NCI-H345 treated with DMSO at 0.1 percent for 48 hours (cell line): ENCODE measurements at regions not wholly inside any gene's neighbourhood (a gene's known extent, or its start where the extent isn't known, plus 50 kb on each side); places are given as distances from the start of the nearest gene placed in this dataset.

Experiments used
- DNase-seq: peaks from one replicate; lab custom pipeline; 2025; ENCODE audit not compliant: unreplicated experiment; lab: John Stamatoyannopoulos, UW

DNA sequence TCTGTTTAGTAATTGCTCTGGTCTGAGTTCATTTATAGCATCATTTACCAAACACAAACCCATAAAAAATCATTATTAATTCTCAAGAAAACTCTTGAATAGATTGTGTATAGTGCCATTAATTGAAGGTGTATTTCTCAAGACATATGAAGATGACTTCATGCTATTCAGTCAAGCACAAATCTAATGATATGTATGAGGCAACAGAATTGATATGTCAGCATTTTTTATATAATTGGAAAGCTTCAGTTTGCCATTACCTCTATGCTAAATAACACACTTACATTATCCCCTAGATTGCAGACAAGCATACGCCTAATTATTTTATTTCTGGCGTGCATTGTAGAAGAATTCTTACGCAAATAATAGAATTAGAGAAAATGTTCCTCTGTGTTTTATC lies 461.8 kb downstream of the PDHA2 start:
- no peak for DNase-seq

DNA sequence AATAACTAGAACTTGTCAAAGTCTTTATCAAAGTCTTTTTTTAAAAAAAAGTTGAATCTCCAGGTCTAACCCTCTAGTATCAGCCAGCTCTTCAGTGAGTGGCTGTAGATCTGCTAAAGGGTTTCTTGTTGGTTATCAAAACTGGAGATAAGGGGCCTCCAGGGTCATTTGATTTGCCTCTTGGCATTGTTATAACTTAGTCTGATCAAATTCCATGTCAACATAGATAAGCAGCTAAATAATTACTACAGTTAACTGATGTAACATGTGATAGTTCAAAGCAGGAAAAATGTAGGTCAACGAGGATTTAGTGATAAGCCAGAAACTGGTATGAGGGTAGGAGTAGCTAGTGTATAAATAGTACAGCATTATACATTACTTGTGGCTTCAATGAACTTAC lies 465.1 kb downstream of the PDHA2 start:
- DNase-seq = no peak

DNA sequence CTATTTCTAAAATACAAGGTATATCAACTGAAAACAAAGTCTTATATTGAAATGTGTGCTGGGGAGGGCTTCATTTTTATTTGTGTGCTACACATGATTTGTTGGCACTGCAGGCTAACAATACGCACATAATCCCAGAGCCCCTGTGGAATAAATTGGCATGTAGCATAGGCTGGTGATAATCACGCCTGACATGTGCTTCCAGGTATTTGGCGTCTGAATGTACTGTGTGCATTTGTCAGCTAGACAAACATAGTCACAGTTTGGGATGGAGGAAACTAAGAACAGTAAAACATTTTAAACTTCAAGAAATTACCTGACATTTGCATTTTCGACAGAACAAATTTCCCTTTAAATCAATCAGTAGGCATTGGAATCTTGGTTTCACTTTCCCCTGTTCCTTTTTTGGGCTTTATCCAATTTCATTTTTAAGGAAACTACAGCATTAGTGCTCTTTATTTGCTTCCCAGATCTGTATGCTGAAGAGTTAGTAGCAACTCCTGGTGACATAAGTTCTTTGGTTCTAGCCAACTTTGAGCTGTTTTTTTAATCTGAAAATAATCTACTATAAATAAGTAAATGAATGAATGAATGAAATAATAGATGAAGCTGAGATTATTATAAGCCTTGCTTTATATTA lies 472.3 kb downstream of the PDHA2 start:
- no peak for DNase-seq

DNA sequence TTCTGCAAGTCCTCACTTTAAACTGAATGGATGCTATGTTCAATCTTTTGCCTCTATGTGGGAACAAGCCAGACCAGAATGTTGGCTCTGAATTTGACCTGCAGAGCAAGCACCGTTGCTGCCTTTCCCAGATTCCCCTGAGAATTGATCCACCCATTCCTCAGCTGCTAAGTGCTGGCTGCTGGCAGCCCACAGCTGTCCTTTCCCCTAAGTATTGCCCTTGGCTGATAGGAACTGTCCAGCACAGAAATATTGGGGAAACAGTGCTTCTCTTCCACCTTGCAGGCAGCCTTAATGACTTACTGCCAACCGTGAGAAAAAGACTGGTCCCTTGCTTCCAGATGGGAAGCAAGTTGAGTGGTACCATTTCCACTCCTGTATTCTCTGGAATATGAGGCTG lies 475.9 kb downstream of the PDHA2 start:
- no peak for DNase-seq

DNA sequence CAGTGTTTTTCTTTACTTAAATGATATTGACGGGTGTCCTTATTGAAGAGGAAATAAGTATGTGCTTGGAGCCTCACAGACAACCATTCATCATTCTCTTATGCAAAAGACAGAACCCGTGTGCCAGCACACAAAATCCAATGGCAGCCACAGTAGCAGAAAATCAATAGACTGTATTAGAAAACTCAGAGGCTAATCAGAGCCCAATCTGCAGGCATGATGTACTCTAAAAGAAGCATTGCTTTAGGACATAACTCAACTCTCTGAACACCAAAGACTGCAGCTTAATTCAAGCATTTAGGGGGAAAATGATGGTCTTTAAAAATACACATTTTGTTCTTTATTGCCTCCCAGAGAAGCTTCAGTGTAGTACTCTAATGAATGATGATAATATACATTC lies 476.9 kb downstream of the PDHA2 start:
- no peak for DNase-seq

DNA sequence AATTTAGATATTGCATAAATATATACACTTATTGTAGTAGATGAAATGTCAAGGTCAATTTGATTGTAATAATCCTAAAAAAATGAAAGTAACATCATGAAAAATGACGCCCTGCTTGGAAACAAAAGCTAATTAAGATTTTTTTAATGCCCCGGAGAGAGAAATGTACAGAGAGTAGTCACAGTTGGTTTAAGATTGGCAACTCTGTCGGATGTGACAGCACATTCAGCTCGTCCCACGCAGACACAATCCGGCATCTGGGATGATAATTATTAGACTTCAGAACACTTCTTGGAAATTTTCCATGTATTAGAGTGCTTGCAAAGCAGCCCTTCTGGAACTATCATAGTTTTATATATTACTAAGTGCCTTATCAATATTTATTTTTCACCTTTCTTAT lies 478.0 kb downstream of the PDHA2 start:
- DNase-seq = no peak

DNA sequence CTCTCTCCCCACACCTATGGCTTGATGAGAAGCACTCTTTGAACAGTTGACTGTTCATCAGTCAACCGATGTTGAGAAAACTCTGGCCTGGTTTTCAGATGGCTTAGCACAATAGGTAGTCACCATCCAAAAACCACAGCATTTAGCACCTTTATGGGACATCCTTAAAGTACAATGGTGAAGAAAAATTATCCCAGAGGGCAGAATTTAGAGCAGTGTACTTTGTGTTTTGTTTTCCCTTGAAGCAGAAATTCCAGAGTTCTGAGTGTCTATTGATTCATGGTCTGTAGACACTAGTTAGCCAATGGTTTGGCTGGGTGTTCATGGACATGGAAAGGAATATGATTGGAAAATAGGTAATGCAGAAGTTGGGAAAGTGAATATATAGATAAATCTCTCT lies 487.0 kb downstream of the PDHA2 start:
- DNase-seq = no peak

DNA sequence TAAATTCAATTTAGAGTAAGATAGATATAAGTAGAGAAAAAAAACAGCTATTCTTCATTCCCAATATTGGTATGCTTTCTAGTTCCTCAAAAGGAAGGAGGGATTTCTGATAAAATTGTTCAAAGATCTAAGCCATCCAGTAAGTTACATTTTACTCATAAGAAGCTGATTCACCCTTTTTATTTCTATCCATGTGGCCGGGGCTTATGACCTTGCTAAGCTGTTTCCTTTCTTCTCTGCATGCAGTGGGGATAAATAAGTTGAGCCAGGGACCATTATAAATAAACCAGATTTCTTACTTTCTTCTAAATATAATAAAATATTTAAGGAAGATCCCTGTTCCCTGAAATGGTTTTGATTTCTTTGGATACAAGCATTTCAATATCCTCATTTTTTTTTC lies 502.3 kb downstream of the PDHA2 start:
- DNase-seq = no peak

DNA sequence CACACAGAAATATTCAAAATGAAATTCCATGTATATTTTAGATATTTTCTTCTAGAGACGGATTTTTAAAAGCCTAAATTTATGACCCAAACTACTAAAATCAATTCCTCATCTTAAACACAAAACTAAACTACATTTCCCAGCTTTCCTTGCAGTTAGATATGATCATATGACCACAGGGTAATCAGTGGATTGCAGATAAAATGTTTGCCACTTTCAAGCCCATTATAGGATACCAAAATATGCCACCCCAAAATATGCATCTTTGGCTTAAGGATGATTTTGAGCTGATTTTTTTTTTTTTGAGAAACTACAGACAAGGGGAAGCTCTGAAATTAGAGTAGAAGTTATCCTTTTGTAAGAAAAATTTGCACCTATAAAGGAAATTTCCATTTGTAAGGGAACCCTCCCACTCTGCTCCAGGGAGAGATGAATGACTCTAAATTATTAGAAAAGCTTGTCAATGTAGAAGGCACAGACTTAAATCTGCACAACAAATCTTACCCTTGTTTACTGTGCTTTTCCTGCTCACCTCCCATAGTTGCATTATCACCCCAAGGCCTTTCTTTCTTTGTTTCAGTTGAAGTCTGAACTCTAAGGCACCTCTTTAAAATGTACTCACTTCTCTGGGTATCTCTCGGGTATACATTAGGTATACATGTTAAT lies 503.0 kb downstream of the PDHA2 start:
- DNase-seq = no peak

DNA sequence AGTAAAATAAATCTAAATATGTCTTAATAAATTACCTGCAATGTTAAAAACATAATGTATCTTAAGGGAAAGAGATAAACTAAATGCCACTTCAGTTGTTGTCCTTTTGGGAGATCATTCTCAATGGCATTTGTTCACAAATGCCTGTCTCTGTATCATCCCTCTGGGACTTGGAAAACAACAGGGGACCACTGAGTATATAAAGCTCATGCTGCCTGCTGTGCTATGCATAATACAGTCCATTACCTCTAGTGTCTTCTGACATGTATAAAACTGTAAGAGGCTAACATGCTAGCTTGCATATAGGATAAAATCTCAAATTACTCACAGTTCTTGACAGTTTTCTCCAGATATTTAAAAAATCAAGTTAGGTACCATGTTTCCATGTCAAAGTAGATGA lies 503.9 kb downstream of the PDHA2 start:
- DNase-seq = peak; percentile 22

DNA sequence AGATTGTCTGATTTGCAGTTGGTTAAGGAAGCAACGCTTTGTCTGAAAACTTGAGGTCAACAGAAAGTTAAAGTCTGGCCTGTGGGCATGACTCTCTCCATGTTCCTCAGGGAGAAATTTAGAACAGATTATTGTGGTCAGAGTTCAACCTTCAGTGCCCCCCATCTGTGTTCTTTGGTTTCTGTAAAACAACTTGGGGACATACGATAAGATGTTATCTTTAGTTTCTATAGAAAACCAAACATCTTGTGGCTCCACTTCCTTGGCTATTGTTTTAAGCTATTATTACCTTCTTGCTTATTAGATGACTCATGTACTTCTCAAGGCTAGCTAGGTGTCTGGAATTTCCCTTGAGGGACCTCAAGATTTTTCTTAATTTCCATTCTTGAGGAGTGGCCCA lies 507.7 kb downstream of the PDHA2 start:
- DNase-seq = no peak

DNA sequence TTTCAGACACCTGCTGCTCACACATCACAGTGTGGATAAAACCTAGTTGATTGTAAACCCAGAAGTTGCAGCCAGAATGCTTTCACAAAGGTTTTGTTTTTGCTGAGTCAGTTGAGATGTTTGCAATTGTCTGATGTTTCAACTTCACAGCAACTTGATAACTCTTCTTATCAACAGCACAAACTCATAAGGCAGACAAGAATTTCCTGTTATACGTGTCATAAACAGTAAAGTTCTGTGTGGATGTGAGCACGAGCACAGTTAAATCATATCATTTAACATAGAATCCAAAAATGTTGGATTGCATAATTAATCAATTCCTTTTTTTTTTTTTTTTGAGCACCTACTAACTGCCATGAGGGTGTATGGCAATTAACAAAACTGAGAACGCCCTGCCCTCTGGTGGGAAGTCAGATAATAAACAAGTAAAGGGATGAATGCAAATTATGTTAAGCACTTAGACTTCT lies 512.2 kb downstream of the PDHA2 start:
- DNase-seq = no peak

DNA sequence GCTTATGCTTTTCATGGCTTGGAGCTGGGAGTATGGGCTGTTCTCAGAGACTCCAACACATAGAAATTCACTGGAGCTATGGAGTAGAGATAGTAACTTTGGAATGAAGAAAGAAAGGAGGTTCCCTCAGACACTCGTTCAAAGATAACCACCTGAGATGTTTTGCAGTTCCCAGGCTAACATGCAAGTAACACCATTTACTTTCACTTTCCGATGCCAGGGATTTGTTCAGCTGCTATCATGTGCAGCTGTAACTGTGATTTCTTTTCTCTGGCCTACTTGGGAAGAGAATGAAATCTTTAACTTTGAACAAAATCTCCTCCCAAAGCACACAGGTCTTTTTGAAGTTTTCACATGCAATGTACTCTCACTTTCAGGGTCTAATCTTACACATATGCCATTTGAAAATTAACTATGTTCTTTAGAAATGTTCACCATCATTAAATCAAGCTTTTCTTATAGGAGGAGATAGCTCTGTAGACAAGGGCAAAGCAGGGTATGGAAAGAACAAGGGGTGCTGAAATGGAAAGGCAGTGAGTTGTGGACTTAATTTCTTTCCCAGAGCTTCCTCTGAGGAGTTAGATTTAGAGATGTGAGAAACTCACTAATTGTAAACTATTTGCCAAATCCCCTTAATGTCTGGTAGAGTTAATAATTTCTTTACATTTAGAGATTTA lies 514.3 kb downstream of the PDHA2 start:
- no peak for DNase-seq

DNA sequence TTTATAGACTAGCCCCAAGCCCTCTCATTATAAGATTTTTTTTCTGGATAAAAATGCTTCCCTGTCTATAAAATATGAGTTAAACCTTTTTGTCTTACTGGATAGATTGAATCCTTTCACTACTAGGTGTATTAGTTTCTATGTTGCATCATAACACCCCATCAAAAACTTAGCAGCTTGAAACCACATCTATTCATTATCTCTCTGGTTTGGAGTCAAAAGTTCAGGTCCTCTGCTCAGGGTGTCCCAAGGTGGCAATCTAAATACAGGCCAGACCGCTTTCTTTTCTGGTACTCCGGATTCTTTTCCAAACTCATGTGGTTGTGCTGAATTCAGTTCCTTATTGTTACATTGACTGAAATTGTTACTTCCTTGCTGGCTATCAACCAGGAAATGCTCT lies 515.5 kb downstream of the PDHA2 start:
- DNase-seq = no peak

DNA sequence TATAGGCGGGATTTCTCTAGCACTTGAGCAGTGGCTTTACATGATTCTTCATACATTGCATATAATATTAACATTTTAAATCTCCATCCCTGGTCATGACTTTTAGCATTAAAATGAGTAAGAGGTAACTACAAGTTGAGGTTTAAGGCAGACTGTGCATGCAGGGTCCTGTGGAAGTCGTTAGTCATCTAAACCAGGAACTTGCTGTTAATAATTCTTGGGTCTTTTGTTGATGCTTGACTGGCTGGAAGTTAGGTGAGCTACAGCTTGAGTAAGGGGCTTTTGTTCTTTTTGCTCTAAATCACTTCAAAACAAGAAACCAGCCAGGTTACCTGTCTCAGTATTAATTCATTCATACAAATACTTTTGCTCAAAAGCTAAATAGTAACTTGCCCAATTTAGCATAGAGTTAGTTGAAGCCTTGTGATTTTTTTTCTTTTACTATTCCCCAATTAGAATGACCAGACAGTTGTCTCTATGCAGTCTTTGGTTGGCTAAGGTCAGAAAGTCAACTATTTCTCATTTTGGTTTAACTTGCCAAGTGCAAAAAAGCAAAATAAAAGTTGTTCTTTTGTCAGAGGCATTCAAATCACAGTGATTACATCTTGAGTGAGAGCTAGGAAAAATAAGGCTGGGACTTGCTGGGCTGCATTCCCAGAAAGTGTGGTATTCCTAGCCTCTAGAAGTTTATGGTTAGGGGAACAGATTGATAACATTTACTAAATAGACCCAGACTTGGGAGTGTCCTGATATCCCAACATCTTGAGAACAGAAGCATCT lies 516.9 kb downstream of the PDHA2 start:
- DNase-seq = no peak

DNA sequence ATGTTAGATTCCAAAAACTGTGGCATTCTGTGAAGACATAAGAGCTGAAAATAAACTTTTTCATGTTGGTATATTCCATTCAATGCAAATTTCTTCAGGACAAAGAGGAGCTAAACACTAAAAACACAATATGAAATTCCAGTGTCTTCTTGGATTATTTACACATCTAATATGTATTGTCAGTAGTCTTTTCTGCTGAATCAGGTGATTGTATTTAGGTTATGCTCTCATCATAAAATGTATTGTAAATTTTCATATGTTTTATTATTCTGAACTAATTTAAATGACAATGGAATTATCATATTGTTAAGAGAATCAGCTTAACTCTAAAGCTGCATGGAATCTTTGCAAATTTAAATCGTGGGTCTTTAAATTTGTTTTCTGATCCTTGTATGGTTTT lies 526.7 kb downstream of the PDHA2 start:
- DNase-seq = no peak

DNA sequence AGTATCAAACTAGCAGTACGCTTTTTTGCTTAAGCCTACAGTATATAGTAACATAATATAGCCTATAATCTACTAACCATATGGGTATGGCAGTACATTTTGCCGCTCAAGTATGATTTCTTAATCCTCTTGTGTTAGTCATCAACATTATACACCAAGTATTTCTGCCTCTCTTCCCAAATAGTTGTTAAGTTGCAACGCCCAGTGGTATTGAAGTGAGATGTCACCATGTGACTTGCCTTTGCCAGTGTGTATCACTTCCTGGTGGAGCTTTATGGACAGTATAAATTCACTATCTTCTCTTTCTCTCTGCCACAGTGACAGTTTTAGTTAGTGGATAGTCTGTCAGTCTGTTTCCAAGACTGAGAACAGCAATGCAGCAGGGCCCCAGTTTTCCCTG lies 535.5 kb downstream of the PDHA2 start:
- DNase-seq = no peak

DNA sequence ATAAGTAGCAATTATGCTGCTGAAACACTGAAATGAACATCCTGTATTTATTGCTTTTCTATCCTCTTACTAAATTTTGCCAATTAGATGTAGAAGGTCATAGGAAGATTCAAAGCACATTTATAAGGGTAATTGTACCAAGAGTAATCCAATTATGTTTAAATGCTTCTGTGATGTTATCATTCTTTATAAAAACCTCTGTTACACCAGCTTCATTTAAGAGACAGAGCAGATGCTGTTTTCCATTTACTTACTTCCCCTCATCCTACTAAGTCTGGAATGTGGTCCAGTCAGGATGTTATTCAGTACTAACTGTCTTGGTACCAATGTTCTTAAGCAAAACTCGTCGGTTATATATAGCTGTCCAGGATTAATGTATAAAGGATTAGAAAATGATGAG lies 539.6 kb downstream of the PDHA2 start:
- DNase-seq = no peak

DNA sequence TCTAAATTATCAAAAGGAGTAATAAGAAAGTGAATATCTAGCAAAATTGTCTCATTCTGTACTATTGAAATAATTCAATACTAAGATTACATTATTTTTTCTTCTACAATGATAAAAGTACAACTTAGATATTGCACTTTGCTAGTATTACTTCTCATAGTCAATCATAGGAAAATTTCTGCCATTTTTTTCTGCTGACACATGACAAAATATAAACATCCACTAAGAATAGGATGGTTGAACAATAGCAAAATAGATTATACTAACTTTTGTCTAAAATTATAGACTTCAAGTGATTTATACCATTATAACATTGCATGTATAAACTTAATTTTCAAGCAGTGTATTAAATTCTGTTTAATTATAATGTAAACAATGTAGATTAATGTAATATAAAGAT lies 540.2 kb downstream of the PDHA2 start:
- DNase-seq = no peak

DNA sequence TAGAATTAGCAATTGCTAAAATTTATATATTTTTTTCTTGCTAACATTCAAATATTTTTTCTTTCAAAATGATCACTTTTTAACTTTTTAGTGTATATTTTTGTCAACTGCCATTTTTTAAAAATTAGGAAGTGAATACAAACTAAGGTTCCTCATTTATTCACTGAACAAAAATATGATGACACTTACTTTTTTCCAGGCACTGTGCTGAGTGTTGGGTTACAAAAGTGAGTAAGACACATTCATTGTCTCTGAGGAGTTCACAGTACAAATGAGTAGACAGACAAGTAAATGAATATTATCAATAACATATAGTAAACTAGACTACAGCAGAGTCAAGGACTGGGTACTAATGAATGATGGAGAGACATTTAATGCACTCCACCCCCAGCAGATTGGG lies 543.5 kb downstream of the PDHA2 start:
- DNase-seq = no peak

DNA sequence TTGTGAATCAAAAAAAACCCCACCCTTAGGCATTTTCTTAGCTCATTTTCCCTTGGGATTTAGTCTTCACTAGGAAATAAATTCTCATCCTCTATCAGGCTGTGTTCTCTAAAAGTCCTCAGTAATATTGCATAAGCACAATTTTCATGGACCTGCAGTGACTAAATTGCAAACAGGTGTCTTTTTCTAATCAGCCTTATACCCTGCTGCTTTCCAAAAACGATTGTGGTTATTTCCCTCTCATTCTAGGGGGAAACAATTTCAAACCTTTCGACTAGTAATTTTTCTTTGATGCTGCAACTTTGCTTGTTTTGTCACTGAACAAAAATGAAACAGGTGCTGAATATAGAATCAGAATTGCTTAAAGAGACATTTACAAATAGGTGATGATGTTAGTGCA lies 549.9 kb downstream of the PDHA2 start:
- no peak for DNase-seq

DNA sequence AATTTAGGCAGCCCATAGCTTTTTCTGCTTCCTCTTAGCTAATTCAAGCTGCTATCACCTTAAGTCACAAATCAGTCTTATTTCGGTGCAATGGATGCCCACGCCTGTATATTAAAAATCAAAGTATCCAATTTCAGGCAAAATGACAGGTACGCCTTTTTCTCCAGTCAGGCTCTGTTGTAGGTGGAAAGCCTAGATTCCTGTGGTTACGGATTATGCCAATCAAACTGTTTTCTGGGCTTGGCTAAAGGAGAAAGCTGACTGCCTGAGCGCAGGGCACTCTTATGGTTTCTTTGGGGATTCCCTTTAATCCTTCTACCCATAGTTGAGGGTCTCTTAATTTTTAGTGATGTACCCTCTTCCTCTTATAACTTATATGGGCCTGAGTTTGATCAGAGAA lies 550.5 kb downstream of the PDHA2 start:
- DNase-seq = no peak
